ENCODE measurements at regions not wholly inside any gene's neighbourhood (a gene's known extent, or its start where the extent isn't known, plus 50 kb on each side); places are given as distances from the start of the nearest gene placed in this dataset.
"Not testable (repeated sequence)": the region's sequence is repeated elsewhere in the genome, so short reads cannot be mapped to it uniquely, and the experiment has no call there.

GRCh38 chr3:177802151-177802900 is 605.0 kb upstream of the TBL1XR1 start:
- peak in 1 of 2 donors; percentile 37 for DNase-seq

- DNase-seq = no peak
These were observed 606.2 kb upstream of the TBL1XR1 start for GRCh38 chr3:177803500-177803899.

GRCh38 chr3:177804032-177804431 is 606.8 kb upstream of the TBL1XR1 start:
- no peak for DNase-seq

- no peak for DNase-seq
These were observed 607.4 kb upstream of the TBL1XR1 start for GRCh38 chr3:177804646-177805045.

- DNase-seq = no peak
These were observed 610.0 kb upstream of the TBL1XR1 start for GRCh38 chr3:177807150-177807875.

- not testable (repeated sequence) for DNase-seq
These were observed 611.7 kb upstream of the TBL1XR1 start for GRCh38 chr3:177808928-177809478.

GRCh38 chr3:177810162-177810623 is 612.9 kb upstream of the TBL1XR1 start:
- no peak for DNase-seq

GRCh38 chr3:177811112-177811511 is 613.8 kb upstream of the TBL1XR1 start:
- no peak for DNase-seq

GRCh38 chr3:177811835-177812234 is 614.6 kb upstream of the TBL1XR1 start:
- no peak for DNase-seq

- DNase-seq = no peak
These were observed 615.2 kb upstream of the TBL1XR1 start for GRCh38 chr3:177812492-177812891.

- DNase-seq = no peak
These were observed 616.0 kb upstream of the TBL1XR1 start for GRCh38 chr3:177813322-177813721.

- no peak for DNase-seq
These were observed 619.5 kb upstream of the TBL1XR1 start for GRCh38 chr3:177816667-177817208.

- DNase-seq = no peak
These were observed 620.5 kb upstream of the TBL1XR1 start for GRCh38 chr3:177817751-177818150.

GRCh38 chr3:177818712-177819240 is 621.5 kb upstream of the TBL1XR1 start:
- DNase-seq = no peak

GRCh38 chr3:177820683-177821316 is 623.5 kb upstream of the TBL1XR1 start:
- DNase-seq = no peak

- no peak for DNase-seq
These were observed 625.4 kb upstream of the TBL1XR1 start for GRCh38 chr3:177822681-177823096.

- no peak for DNase-seq
These were observed 626.5 kb upstream of the TBL1XR1 start for GRCh38 chr3:177823701-177824189.

GRCh38 chr3:177824190-177824786 is 627.0 kb upstream of the TBL1XR1 start:
- DNase-seq = no peak

- DNase-seq = no peak
These were observed 627.6 kb upstream of the TBL1XR1 start for GRCh38 chr3:177824841-177825240.

- DNase-seq = no peak
These were observed 629.0 kb upstream of the TBL1XR1 start for GRCh38 chr3:177826253-177826652.

- DNase-seq = no peak
These were observed 630.4 kb upstream of the TBL1XR1 start for GRCh38 chr3:177827511-177828207.

GRCh38 chr3:177828208-177828565 is 630.9 kb upstream of the TBL1XR1 start:
- no peak for DNase-seq

Data from hippocampal formation (tissue), 2 donors.